B cell (primary cell): ENCODE measurements at regions not wholly inside any gene's neighbourhood (a gene's known extent, or its start where the extent isn't known, plus 50 kb on each side); places are given as distances from the start of the nearest gene placed in this dataset.

ENCODE experiments used
- ATAC-seq: fragments of 200-7000 bp; cut with Tn5 transposase; one replicate; pipeline ENCODE4 v1.10.0; 2021; ENCODE audit warnings: low read depth, mild to moderate bottlenecking, moderate number of reproducible peaks, moderate library complexity
- CTCF ChIA-PET: fragments of 350-600 bp; sonication (Branson Sonifier 250); formaldehyde crosslinking; loops from one replicate; lab custom pipeline; 2021; ENCODE audit warnings: antibody characterized with exemption, inconsistent platforms; lab: Charles Lee
- POLR2A ChIA-PET: fragments of 350-600 bp; sonication (Branson Sonifier 250); formaldehyde crosslinking; loops from one replicate; lab custom pipeline; 2021; ENCODE audit warnings: antibody characterized with exemption; lab: Charles Lee
- DNase-seq: peaks from one replicate; pipeline ENCODE4 v3.0.0; 2013
- H2AFZ ChIP-seq: 2 replicates; pipeline ENCODE4 v1.6.1; 2012; ENCODE audit warnings: mild to moderate bottlenecking, low read depth, low read length; ENCODE audit not compliant: insufficient read depth, poor library complexity, severe bottlenecking
- H3K27ac ChIP-seq, 2 donors: 1 replicate in 1 of 2; 2 replicates in 1 of 2; pipeline ENCODE4 v1.5.1; 2012 to 2013; ENCODE audit warnings: low read length in 2 of 2, mild to moderate bottlenecking in 2 of 2, moderate library complexity in 1 of 2
- H3K27me3 ChIP-seq, 4 experiments: fragments of 200-600 bp in 1 of 4; sonication (generic) in 1 of 4; replicated peaks in 1 of 4; 1 replicate in 2 of 4; 2 replicates in 2 of 4; pipeline versions ENCODE4 v1.6.1 to v1.7.0; 2013 to 2016; ENCODE audit warnings: low read length in 3 of 4, mild to moderate bottlenecking in 2 of 4, mixed read lengths in 1 of 4, moderate library complexity in 1 of 4; ENCODE audit not compliant: insufficient read depth in 4 of 4, control insufficient read depth in 3 of 4; ENCODE audit errors: control extremely low read depth in 1 of 4
- H3K36me3 ChIP-seq, 2 experiments: replicated peaks in 1 of 2; 1 replicate in 1 of 2; 2 replicates in 1 of 2; pipeline versions ENCODE4 v1.6.1 to v1.7.1; 2013; ENCODE audit warnings: low read length in 1 of 2; ENCODE audit not compliant: insufficient read depth in 2 of 2, control insufficient read depth in 1 of 2; ENCODE audit errors: control extremely low read depth in 1 of 2, extremely low read depth in 1 of 2
- H3K4me1 ChIP-seq, 2 donors: fragments of 200-600 bp in 1 of 2; sonication (generic) in 1 of 2; 1 replicate in 1 of 2; 2 replicates in 1 of 2; pipeline versions ENCODE4 v1.5.1 to v1.6.1; 2013 to 2017; ENCODE audit warnings: low read length in 2 of 2; ENCODE audit not compliant: control insufficient read depth in 2 of 2, insufficient read depth in 2 of 2
- H3K4me2 ChIP-seq: replicated peaks from 2 replicates; pipeline ENCODE3; 2012; ENCODE audit warnings: mild to moderate bottlenecking, low read depth, low read length; ENCODE audit not compliant: poor library complexity, severe bottlenecking
- H3K4me3 ChIP-seq, 5 experiments: fragments of 200-600 bp in 1 of 5; sonication (generic) in 1 of 5; 1 replicate in 3 of 5; 2 replicates in 2 of 5; pipeline versions ENCODE4 v1.5.1 to v1.7.0; 2011 to 2016; ENCODE audit warnings: low read length in 4 of 5, mild to moderate bottlenecking in 4 of 5, low read depth in 2 of 5, control low read depth in 1 of 5, moderate library complexity in 1 of 5; ENCODE audit not compliant: insufficient read depth in 1 of 5; ENCODE audit errors: control extremely low read depth in 1 of 5, extremely low read depth in 1 of 5
- H3K79me2 ChIP-seq: fragments of 200-600 bp; sonication (generic); one replicate; pipeline ENCODE4 v1.6.0; 2016; ENCODE audit warnings: low read length; ENCODE audit not compliant: control insufficient read depth, insufficient read depth
- H3K9ac ChIP-seq: fragments of 200-600 bp; sonication (generic); 2 replicates; pipeline ENCODE4 v1.6.1; 2017; ENCODE audit warnings: mild to moderate bottlenecking, low read length, moderate library complexity
- H3K9me3 ChIP-seq, 3 donors: one replicate each; pipeline versions ENCODE4 v1.6.1 to v1.7.1; 2013; ENCODE audit warnings: low read length in 2 of 3; ENCODE audit not compliant: control insufficient read depth in 2 of 3, insufficient read depth in 1 of 3; ENCODE audit errors: control extremely low read depth in 1 of 3
- H4K20me1 ChIP-seq: 2 replicates; pipeline ENCODE4 v1.6.0; 2012; ENCODE audit warnings: mild to moderate bottlenecking, low read length; ENCODE audit not compliant: insufficient read depth, control insufficient read depth, poor library complexity, severe bottlenecking
- H3K27ac Mint-ChIP-seq: one replicate; pipeline ENCODE4 v1.8.0; 2021; ENCODE audit warnings: mixed read lengths
- H3K27me3 Mint-ChIP-seq: one replicate; pipeline ENCODE4 v1.8.0; 2021; ENCODE audit warnings: mixed read lengths
- H3K4me1 Mint-ChIP-seq: one replicate; pipeline ENCODE4 v1.8.0; 2021; ENCODE audit warnings: mixed read lengths
- H3K4me3 Mint-ChIP-seq: one replicate; pipeline ENCODE4 v1.8.0; 2021; ENCODE audit warnings: mixed read lengths
- H3K9me3 Mint-ChIP-seq: one replicate; pipeline ENCODE4 v1.8.0; 2022; ENCODE audit warnings: mixed read lengths; ENCODE audit not compliant: insufficient read depth
- EZH2 ChIP-seq: IDR thresholded peaks from 2 replicates; pipeline ENCODE4 v1.6.1; 2012; ENCODE audit warnings: borderline replicate concordance, low read depth, mild to moderate bottlenecking, moderate library complexity, low read length; ENCODE audit not compliant: insufficient read depth, poor library complexity, severe bottlenecking
- WGBS: methylation state at CpG from one replicate; pipeline ENCODE4 v1.1.5; 2013; ENCODE audit warnings: missing lambda C conversion rate; ENCODE audit not compliant: insufficient coverage; 5-methylcytosine and 5-hydroxymethylcytosine counted together
- intact Hi-C: fragments of 100-400 bp; cut with micrococcal nuclease; formaldehyde crosslinking; loops from one replicate; pipeline ENCODE4 v1.10.0; 2022
- TF ChIP-seq, protein P1 (sequence below): fragments of 200-600 bp; IDR thresholded peaks from one replicate; pipeline ENCODE4 v1.8.0; 2022; ENCODE audit warnings: antibody characterized with exemption, mild to moderate bottlenecking

DNA sequence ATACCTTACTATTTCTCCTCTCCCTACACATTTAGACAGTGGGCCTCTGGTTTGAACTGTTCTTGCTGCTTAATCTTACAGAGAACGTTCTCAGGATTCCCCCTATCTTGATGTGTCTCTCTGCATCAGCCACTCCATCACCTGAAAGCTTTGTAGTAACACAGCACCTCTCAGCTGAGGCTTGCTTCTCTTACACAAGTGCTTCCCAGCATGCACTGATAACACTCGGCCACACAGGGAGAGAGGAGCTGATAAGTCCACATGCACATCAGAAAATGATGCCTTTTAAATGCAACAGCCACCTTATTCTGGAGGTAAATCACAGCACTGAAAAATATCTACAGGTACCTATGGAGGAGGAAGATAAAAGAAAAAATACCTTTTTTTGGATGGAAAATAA, 192.2 kb upstream of the TSHZ3 start:
- Histone ChIP-seq H4K20me1 (no peaks in the 10 kb centered on the region), H3K79me2 (no peaks in the 10 kb centered on the region), H3K4me2 (no peak overlapping the region), H3K27ac (no peak overlapping the region), H3K9me3 (peaks cover 0 to 20% (median 0%) of the 10 kb centered on the region in 3 donors), H3K27me3 (no peaks in the 10 kb centered on the region), H3K4me1 (no peaks in the 10 kb centered on the region), H2AFZ (no peak overlapping the region), H3K4me3 (no peak overlapping the region), H3K9ac (no peak overlapping the region), H3K36me3 (no peaks in the 10 kb centered on the region)
- 20% methylated on average over 1 of the region's 2 CpGs for WGBS
- no peak for DNase-seq
- no peaks in the 10 kb centered on the region for H3K4me1 Mint-ChIP-seq
- H3K4me3 Mint-ChIP-seq: no peak overlapping the region
- intact Hi-C loops: no loop called here
- peaks cover 4% of the 10 kb centered on the region for H3K9me3 Mint-ChIP-seq
- ATAC-seq: no peak
- CTCF ChIA-PET: no interaction called here
- TF ChIP-seq, protein P1, sequence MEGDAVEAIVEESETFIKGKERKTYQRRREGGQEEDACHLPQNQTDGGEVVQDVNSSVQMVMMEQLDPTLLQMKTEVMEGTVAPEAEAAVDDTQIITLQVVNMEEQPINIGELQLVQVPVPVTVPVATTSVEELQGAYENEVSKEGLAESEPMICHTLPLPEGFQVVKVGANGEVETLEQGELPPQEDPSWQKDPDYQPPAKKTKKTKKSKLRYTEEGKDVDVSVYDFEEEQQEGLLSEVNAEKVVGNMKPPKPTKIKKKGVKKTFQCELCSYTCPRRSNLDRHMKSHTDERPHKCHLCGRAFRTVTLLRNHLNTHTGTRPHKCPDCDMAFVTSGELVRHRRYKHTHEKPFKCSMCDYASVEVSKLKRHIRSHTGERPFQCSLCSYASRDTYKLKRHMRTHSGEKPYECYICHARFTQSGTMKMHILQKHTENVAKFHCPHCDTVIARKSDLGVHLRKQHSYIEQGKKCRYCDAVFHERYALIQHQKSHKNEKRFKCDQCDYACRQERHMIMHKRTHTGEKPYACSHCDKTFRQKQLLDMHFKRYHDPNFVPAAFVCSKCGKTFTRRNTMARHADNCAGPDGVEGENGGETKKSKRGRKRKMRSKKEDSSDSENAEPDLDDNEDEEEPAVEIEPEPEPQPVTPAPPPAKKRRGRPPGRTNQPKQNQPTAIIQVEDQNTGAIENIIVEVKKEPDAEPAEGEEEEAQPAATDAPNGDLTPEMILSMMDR: no peak
- TF ChIP-seq EZH2: no peak
- H3K27me3 Mint-ChIP-seq: no peaks in the 10 kb centered on the region
- POLR2A ChIA-PET: no interaction called here
- no peak overlapping the region for H3K27ac Mint-ChIP-seq

DNA sequence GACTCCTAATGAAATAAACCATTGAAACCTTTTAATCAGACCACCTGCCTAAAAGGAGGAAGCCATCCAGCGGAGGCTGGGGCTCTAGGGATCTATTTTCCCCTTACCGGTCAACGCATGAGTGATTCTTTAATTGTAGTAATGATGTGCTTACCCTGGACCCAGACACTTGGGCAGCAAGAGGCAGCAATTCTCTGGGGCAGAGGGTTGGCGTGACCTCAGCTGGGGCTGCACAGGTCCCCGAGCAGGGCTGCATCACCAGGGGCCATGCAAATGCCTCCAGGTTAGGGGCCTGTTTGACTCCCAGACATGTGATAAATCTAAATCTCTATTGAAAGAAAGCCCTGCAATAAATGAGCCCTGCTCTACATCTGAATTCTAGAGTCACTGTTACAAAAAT, 194.2 kb upstream of the TSHZ3 start:
- Histone ChIP-seq H3K4me1 (no peaks in the 10 kb centered on the region), H3K36me3 (no peaks in the 10 kb centered on the region), H3K9ac (no peak overlapping the region), H3K79me2 (no peaks in the 10 kb centered on the region), H3K4me3 (no peak overlapping the region), H3K9me3 (peaks cover 0 to 11% (median 0%) of the 10 kb centered on the region in 3 donors), H3K4me2 (no peak overlapping the region), H2AFZ (no peak overlapping the region), H3K27me3 (no peaks in the 10 kb centered on the region), H4K20me1 (no peaks in the 10 kb centered on the region), H3K27ac (no peak overlapping the region)
- Mint-ChIP-seq H3K27ac (no peak overlapping the region), H3K4me1 (no peaks in the 10 kb centered on the region), H3K4me3 (no peak overlapping the region), H3K27me3 (no peaks in the 10 kb centered on the region), H3K9me3 (peaks cover 8% of the 10 kb centered on the region)
- no peak for TF ChIP-seq EZH2
- TF ChIP-seq, protein P1: no peak
- ChIA-PET CTCF (no interaction called here), POLR2A (no interaction called here)
- 70% methylated on average over 5 of the region's 5 CpGs for WGBS
- no peak for DNase-seq
- no peak for ATAC-seq
- intact Hi-C loops: no loop called here
